ENCODE measurements at regions not wholly inside any gene's neighbourhood (a gene's known extent, or its start where the extent isn't known, plus 50 kb on each side); places are given as distances from the start of the nearest gene placed in this dataset.

DNA sequence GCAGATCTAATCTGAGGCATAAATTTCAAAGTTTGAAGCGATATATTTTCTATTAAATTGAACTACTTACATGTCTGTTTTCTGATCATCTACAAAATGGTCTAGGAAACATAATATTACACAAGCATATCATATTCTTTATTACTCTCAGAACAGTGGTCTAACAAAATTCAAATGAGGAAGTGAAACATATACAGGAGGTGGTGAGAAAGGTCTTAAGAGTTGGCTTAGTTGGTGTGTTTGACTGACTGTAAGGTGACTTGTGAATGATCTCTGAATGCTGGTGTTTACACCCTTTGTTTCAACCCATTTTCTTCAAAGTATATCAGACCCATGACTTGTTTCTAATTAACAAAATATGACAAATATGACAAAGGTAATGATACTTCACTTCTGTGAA, 1156.8 kb downstream of the SLC16A7 start (continued):
- TF ChIP-seq, protein P1, sequence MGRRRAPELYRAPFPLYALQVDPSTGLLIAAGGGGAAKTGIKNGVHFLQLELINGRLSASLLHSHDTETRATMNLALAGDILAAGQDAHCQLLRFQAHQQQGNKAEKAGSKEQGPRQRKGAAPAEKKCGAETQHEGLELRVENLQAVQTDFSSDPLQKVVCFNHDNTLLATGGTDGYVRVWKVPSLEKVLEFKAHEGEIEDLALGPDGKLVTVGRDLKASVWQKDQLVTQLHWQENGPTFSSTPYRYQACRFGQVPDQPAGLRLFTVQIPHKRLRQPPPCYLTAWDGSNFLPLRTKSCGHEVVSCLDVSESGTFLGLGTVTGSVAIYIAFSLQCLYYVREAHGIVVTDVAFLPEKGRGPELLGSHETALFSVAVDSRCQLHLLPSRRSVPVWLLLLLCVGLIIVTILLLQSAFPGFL (CRISPR knock-in tag; IDR thresholded peaks at IDR 0.05; ENCODE audit: borderline replicate concordance) = no peak
- TF ChIP-seq, protein P2, sequence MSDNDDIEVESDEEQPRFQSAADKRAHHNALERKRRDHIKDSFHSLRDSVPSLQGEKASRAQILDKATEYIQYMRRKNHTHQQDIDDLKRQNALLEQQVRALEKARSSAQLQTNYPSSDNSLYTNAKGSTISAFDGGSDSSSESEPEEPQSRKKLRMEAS (CRISPR knock-in tag; IDR thresholded peaks at IDR 0.05) = no peak
- TF ChIP-seq ZNF219 (CRISPR knock-in tag; IDR thresholded peaks at IDR 0.05; ENCODE audit: borderline replicate concordance) (no peak), ZNF671 (CRISPR knock-in tag; IDR thresholded peaks at IDR 0.05) (no peak), NR3C1 (CRISPR knock-in tag; conservative IDR thresholded peaks at IDR 0.05; ENCODE audit: low read depth) (no peak), FOXJ3 (CRISPR knock-in tag; IDR thresholded peaks at IDR 0.05; ENCODE audit: borderline replicate concordance) (no peak), ELF4 (CRISPR knock-in tag; IDR thresholded peaks at IDR 0.05; ENCODE audit: low read depth) (no peak), JAZF1 (CRISPR knock-in tag; IDR thresholded peaks at IDR 0.05) (no peak)
- TF ChIP-seq, protein P3, sequence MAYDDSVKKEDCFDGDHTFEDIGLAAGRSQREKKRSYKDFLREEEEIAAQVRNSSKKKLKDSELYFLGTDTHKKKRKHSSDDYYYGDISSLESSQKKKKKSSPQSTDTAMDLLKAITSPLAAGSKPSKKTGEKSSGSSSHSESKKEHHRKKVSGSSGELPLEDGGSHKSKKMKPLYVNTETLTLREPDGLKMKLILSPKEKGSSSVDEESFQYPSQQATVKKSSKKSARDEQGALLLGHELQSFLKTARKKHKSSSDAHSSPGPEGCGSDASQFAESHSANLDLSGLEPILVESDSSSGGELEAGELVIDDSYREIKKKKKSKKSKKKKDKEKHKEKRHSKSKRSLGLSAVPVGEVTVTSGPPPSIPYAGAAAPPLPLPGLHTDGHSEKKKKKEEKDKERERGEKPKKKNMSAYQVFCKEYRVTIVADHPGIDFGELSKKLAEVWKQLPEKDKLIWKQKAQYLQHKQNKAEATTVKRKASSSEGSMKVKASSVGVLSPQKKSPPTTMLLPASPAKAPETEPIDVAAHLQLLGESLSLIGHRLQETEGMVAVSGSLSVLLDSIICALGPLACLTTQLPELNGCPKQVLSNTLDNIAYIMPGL (CRISPR knock-in tag; IDR thresholded peaks at IDR 0.05) = no peak
- TF ChIP-seq, protein P4, sequence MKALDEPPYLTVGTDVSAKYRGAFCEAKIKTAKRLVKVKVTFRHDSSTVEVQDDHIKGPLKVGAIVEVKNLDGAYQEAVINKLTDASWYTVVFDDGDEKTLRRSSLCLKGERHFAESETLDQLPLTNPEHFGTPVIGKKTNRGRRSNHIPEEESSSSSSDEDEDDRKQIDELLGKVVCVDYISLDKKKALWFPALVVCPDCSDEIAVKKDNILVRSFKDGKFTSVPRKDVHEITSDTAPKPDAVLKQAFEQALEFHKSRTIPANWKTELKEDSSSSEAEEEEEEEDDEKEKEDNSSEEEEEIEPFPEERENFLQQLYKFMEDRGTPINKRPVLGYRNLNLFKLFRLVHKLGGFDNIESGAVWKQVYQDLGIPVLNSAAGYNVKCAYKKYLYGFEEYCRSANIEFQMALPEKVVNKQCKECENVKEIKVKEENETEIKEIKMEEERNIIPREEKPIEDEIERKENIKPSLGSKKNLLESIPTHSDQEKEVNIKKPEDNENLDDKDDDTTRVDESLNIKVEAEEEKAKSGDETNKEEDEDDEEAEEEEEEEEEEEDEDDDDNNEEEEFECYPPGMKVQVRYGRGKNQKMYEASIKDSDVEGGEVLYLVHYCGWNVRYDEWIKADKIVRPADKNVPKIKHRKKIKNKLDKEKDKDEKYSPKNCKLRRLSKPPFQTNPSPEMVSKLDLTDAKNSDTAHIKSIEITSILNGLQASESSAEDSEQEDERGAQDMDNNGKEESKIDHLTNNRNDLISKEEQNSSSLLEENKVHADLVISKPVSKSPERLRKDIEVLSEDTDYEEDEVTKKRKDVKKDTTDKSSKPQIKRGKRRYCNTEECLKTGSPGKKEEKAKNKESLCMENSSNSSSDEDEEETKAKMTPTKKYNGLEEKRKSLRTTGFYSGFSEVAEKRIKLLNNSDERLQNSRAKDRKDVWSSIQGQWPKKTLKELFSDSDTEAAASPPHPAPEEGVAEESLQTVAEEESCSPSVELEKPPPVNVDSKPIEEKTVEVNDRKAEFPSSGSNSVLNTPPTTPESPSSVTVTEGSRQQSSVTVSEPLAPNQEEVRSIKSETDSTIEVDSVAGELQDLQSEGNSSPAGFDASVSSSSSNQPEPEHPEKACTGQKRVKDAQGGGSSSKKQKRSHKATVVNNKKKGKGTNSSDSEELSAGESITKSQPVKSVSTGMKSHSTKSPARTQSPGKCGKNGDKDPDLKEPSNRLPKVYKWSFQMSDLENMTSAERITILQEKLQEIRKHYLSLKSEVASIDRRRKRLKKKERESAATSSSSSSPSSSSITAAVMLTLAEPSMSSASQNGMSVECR (CRISPR knock-in tag; IDR thresholded peaks at IDR 0.05; ENCODE audit: borderline replicate concordance) = no peak

DNA sequence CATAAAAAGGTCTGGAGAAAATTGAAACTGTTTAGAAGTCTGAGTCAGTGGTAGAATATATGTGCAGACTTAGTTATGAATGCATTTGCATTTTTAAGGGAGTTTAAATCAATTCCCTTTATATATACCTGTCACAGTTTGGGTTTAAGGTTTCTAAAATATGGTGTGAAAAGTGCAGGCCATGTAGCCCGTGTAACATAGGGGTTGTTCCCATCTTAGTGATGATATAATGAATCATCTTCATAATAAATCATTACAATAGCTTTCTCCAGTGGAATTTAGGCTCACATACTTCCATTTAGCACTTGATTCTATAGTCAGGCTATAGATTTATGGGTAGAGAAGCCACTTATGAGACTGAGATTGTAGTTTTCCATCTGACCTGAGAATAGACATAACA, 1162.4 kb downstream of the SLC16A7 start:
- Mint-ChIP-seq H3K4me3 (no peak overlapping the region), H3K27ac (no peak overlapping the region), H3K36me3 (no peaks in the 10 kb centered on the region), H3K4me1 (no peaks in the 10 kb centered on the region), H3K27me3 (ENCODE audit: low read depth) (no peaks in the 10 kb centered on the region), H3K9me3 (peaks cover 7% of the 10 kb centered on the region)
- DNase-seq (ENCODE audit: low spot score) (no peak), ATAC-seq (no peak)
- ChIA-PET CTCF (no interaction called here), POLR2A (no interaction called here)
- TF ChIP-seq, protein P5, sequence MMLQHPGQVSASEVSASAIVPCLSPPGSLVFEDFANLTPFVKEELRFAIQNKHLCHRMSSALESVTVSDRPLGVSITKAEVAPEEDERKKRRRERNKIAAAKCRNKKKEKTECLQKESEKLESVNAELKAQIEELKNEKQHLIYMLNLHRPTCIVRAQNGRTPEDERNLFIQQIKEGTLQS (CRISPR knock-in tag; conservative IDR thresholded peaks at IDR 0.05) = no peak
- TF ChIP-seq ZBTB21 (CRISPR knock-in tag; IDR thresholded peaks at IDR 0.05; ENCODE audit: borderline replicate concordance) (no peak), RELA (CRISPR knock-in tag; IDR thresholded peaks at IDR 0.05; ENCODE audit: borderline replicate concordance) (no peak), ESRRA (CRISPR knock-in tag; IDR thresholded peaks at IDR 0.05; ENCODE audit: borderline replicate concordance) (no peak), OVOL2 (CRISPR knock-in tag; IDR thresholded peaks at IDR 0.05; ENCODE audit: borderline replicate concordance) (no peak), JAZF1 (CRISPR knock-in tag; IDR thresholded peaks at IDR 0.05) (no peak), NFATC4 (CRISPR knock-in tag; IDR thresholded peaks at IDR 0.05) (no peak), SMAD3 (CRISPR knock-in tag; IDR thresholded peaks at IDR 0.05; ENCODE audit: borderline replicate concordance) (no peak)
- TF ChIP-seq, protein P6, sequence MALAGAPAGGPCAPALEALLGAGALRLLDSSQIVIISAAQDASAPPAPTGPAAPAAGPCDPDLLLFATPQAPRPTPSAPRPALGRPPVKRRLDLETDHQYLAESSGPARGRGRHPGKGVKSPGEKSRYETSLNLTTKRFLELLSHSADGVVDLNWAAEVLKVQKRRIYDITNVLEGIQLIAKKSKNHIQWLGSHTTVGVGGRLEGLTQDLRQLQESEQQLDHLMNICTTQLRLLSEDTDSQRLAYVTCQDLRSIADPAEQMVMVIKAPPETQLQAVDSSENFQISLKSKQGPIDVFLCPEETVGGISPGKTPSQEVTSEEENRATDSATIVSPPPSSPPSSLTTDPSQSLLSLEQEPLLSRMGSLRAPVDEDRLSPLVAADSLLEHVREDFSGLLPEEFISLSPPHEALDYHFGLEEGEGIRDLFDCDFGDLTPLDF (CRISPR knock-in tag; IDR thresholded peaks at IDR 0.05) = no peak
- TF ChIP-seq, protein P7, sequence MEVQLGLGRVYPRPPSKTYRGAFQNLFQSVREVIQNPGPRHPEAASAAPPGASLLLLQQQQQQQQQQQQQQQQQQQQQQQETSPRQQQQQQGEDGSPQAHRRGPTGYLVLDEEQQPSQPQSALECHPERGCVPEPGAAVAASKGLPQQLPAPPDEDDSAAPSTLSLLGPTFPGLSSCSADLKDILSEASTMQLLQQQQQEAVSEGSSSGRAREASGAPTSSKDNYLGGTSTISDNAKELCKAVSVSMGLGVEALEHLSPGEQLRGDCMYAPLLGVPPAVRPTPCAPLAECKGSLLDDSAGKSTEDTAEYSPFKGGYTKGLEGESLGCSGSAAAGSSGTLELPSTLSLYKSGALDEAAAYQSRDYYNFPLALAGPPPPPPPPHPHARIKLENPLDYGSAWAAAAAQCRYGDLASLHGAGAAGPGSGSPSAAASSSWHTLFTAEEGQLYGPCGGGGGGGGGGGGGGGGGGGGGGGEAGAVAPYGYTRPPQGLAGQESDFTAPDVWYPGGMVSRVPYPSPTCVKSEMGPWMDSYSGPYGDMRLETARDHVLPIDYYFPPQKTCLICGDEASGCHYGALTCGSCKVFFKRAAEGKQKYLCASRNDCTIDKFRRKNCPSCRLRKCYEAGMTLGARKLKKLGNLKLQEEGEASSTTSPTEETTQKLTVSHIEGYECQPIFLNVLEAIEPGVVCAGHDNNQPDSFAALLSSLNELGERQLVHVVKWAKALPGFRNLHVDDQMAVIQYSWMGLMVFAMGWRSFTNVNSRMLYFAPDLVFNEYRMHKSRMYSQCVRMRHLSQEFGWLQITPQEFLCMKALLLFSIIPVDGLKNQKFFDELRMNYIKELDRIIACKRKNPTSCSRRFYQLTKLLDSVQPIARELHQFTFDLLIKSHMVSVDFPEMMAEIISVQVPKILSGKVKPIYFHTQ (CRISPR knock-in tag; IDR thresholded peaks at IDR 0.05) = no peak
